H9 (cell line): ENCODE measurements at regions not wholly inside any gene's neighbourhood (a gene's known extent, or its start where the extent isn't known, plus 50 kb on each side); places are given as distances from the start of the nearest gene placed in this dataset.

ENCODE experiments used
- DNase-seq: peaks from one replicate; pipeline ENCODE4 v3.0.0-alpha.2; 2017
- H2AFZ ChIP-seq: one replicate; pipeline ENCODE4 v1.6.1; 2013; ENCODE audit warnings: mild to moderate bottlenecking, low read length, control low read depth, moderate library complexity
- H2AK5ac ChIP-seq: 2 replicates; pipeline ENCODE4 v1.6.1; 2013; ENCODE audit warnings: low read length, control low read depth, mixed read lengths; ENCODE audit not compliant: insufficient read length
- H2BK120ac ChIP-seq: one replicate; pipeline ENCODE4 v1.6.1; 2013; ENCODE audit warnings: low read depth, mild to moderate bottlenecking, low read length, control low read depth, inconsistent platforms; ENCODE audit not compliant: poor library complexity, severe bottlenecking
- H2BK12ac ChIP-seq: 2 replicates; pipeline ENCODE4 v1.6.1; 2013; ENCODE audit warnings: low read length, control low read depth, mixed read lengths, low read depth; ENCODE audit not compliant: insufficient read length
- H2BK15ac ChIP-seq: 2 replicates; pipeline ENCODE4 v1.6.1; 2013; ENCODE audit warnings: low read depth, low read length, control low read depth
- H2BK20ac ChIP-seq: one replicate; pipeline ENCODE4 v1.6.1; 2013; ENCODE audit warnings: low read depth, mild to moderate bottlenecking, low read length, control low read depth, inconsistent platforms; ENCODE audit not compliant: poor library complexity, severe bottlenecking
- H2BK5ac ChIP-seq: 2 replicates; pipeline ENCODE4 v1.6.1; 2013; ENCODE audit warnings: low read length, control low read depth, mixed read lengths; ENCODE audit not compliant: insufficient read length
- H3K14ac ChIP-seq: 2 replicates; pipeline ENCODE4 v1.6.1; 2013; ENCODE audit warnings: low read length, control low read depth; ENCODE audit not compliant: insufficient read depth
- H3K18ac ChIP-seq: 2 replicates; pipeline ENCODE4 v1.6.1; 2013; ENCODE audit warnings: low read depth, mild to moderate bottlenecking, mixed read lengths, low read length, control low read depth; ENCODE audit not compliant: insufficient read length
- H3K23ac ChIP-seq: 2 replicates; pipeline ENCODE4 v1.6.1; 2013; ENCODE audit warnings: low read length, control low read depth, mixed read lengths, low read depth; ENCODE audit not compliant: insufficient read length
- H3K23me2 ChIP-seq: 2 replicates; pipeline ENCODE4 v1.6.1; 2013; ENCODE audit warnings: low read depth, mild to moderate bottlenecking, mixed read lengths, low read length, control low read depth; ENCODE audit not compliant: insufficient read length, poor library complexity, severe bottlenecking
- H3K27ac ChIP-seq: 2 replicates; pipeline ENCODE4 v1.5.1; 2013; ENCODE audit warnings: low read length, control low read depth, mixed read lengths, low read depth; ENCODE audit not compliant: insufficient read length
- H3K27me3 ChIP-seq: 2 replicates; pipeline ENCODE4 v1.6.1; 2013; ENCODE audit warnings: low read length, control low read depth, inconsistent platforms; ENCODE audit not compliant: insufficient read depth
- H3K4ac ChIP-seq: 2 replicates; pipeline ENCODE4 v1.6.1; 2013; ENCODE audit warnings: low read depth, mild to moderate bottlenecking, control low read depth, inconsistent platforms, low read length, moderate library complexity
- H3K4me1 ChIP-seq: 2 replicates; pipeline ENCODE4 v1.6.1; 2013; ENCODE audit warnings: low read length, control low read depth, inconsistent platforms; ENCODE audit not compliant: insufficient read depth
- H3K4me2 ChIP-seq: 2 replicates; pipeline ENCODE4 v1.6.1; 2013; ENCODE audit warnings: low read length, control low read depth, mixed read lengths; ENCODE audit not compliant: insufficient read length, insufficient read depth
- H3K56ac ChIP-seq: 2 replicates; pipeline ENCODE4 v1.6.1; 2013; ENCODE audit warnings: low read depth, mild to moderate bottlenecking, mixed read lengths, low read length, control low read depth; ENCODE audit not compliant: insufficient read length
- H3K79me1 ChIP-seq: 2 replicates; pipeline ENCODE4 v1.6.1; 2013; ENCODE audit warnings: low read depth, mild to moderate bottlenecking, moderate library complexity, low read length, control low read depth, inconsistent platforms; ENCODE audit not compliant: insufficient read depth, poor library complexity, severe bottlenecking
- H3K79me2 ChIP-seq: 2 replicates; pipeline ENCODE4 v1.6.1; 2013; ENCODE audit warnings: low read length, control low read depth, inconsistent platforms; ENCODE audit not compliant: insufficient read depth
- H3K9ac ChIP-seq: 2 replicates; pipeline ENCODE4 v1.6.1; 2013; ENCODE audit warnings: low read length, control low read depth, mixed read lengths; ENCODE audit not compliant: insufficient read length; ENCODE audit errors: extremely low read depth
- H3K9me3 ChIP-seq: one replicate; pipeline ENCODE4 v1.6.1; 2013; ENCODE audit warnings: low read depth, low read length, inconsistent platforms; ENCODE audit not compliant: control insufficient read depth
- H3T11ph ChIP-seq: one replicate; pipeline ENCODE4 v1.6.1; 2013; ENCODE audit warnings: mild to moderate bottlenecking, low read length, control low read depth, inconsistent platforms
- H4K20me1 ChIP-seq: one replicate; pipeline ENCODE4 v1.6.1; 2013; ENCODE audit not compliant: control insufficient read depth, insufficient read length, insufficient read depth
- H4K5ac ChIP-seq: 2 replicates; pipeline ENCODE4 v1.6.1; 2013; ENCODE audit warnings: low read depth, mild to moderate bottlenecking, mixed read lengths, low read length, control low read depth; ENCODE audit not compliant: insufficient read length
- H4K8ac ChIP-seq: replicated peaks from 2 replicates; pipeline ENCODE4 v1.6.1; 2013; ENCODE audit warnings: low read length, control low read depth, mixed read lengths, low read depth; ENCODE audit not compliant: insufficient read length
- H4K91ac ChIP-seq: 2 replicates; pipeline ENCODE4 v1.6.1; 2013; ENCODE audit warnings: low read depth, mild to moderate bottlenecking, moderate library complexity, mixed read lengths, low read length, control low read depth; ENCODE audit not compliant: insufficient read length
- H3K27ac Mint-ChIP-seq, 3 experiments: 2 replicates in 2 of 3; 3 replicates in 1 of 3; pipeline ENCODE4 v1.8.0; 2020 to 2021; ENCODE audit warnings: mixed read lengths in 3 of 3, mild to moderate bottlenecking in 1 of 3, moderate library complexity in 1 of 3
- H3K27me3 Mint-ChIP-seq: 2 replicates; pipeline ENCODE4 v1.8.0; 2021; ENCODE audit warnings: low read depth, mild to moderate bottlenecking, moderate library complexity, mixed read lengths
- H3K36me3 Mint-ChIP-seq, 3 experiments: 2 replicates in 2 of 3; 3 replicates in 1 of 3; pipeline ENCODE4 v1.8.0; 2020 to 2021; ENCODE audit warnings: low read depth in 3 of 3, mixed read lengths in 3 of 3; ENCODE audit not compliant: insufficient read depth in 1 of 3
- H3K4me1 Mint-ChIP-seq, 2 experiments: 2 replicates each; pipeline ENCODE4 v1.8.0; 2020; ENCODE audit warnings: mixed read lengths in 2 of 2
- H3K4me3 Mint-ChIP-seq, 2 experiments: 2 replicates in 1 of 2; 3 replicates in 1 of 2; pipeline ENCODE4 v1.8.0; 2020 to 2021; ENCODE audit warnings: mild to moderate bottlenecking in 2 of 2, mixed read lengths in 2 of 2, moderate library complexity in 1 of 2
- H3K9me3 Mint-ChIP-seq, 2 experiments: 2 replicates in 1 of 2; 3 replicates in 1 of 2; pipeline ENCODE4 v1.8.0; 2020; ENCODE audit warnings: mild to moderate bottlenecking in 2 of 2, mixed read lengths in 2 of 2, moderate library complexity in 1 of 2
- WGBS: extraction: QIAGEN DNeasy Blood & Tissue Kit; methylation state at CpG from one replicate; pipeline ENCODE4 v1.1.7; 2013; ENCODE audit warnings: missing lambda C conversion rate, low lambda C conversion rate, mixed read lengths; ENCODE audit not compliant: insufficient read length; ENCODE audit errors: extremely low coverage; 5-methylcytosine and 5-hydroxymethylcytosine counted together
- TF ChIP-seq, protein P1 (sequence below): fragments of 200-600 bp; sonication (generic); conservative IDR thresholded peaks from 3 replicates; pipeline ENCODE4 v1.8.0; 2021; ENCODE audit warnings: antibody characterized with exemption, mild to moderate bottlenecking

GRCh38 chr6:166027761-166028160 lies 139.9 kb downstream of the TBXT start:
- Histone ChIP-seq H3K23me2 (no peaks in the 10 kb centered on the region), H3K79me1 (no peaks in the 10 kb centered on the region), H3K56ac (no peak overlapping the region), H2BK20ac (no peak overlapping the region), H2BK12ac (no peak overlapping the region), H2AFZ (no peak overlapping the region), H3K4ac (no peak overlapping the region), H4K5ac (no peak overlapping the region), H3K23ac (no peak overlapping the region), H4K91ac (no peak overlapping the region), H2BK15ac (no peak overlapping the region), H3K14ac (no peak overlapping the region), H2BK120ac (no peak overlapping the region), H3K4me1 (no peaks in the 10 kb centered on the region; the same call in 1 of the 2 replicates), H3K9ac (no peak overlapping the region), H3T11ph (no peak overlapping the region), H3K27ac (no peak overlapping the region), H3K9me3 (no peaks in the 10 kb centered on the region), H3K18ac (no peak overlapping the region), H3K4me2 (no peak overlapping the region), H4K20me1 (no peaks in the 10 kb centered on the region), H3K27me3 (no peaks in the 10 kb centered on the region), H3K79me2 (no peaks in the 10 kb centered on the region), H2AK5ac (no peak overlapping the region), H2BK5ac (no peak overlapping the region), H4K8ac (no peak overlapping the region)
- peaks cover 3 to 5% of the 10 kb centered on the region in 2 experiments; a peak in 1 of 5 replicates for H3K9me3 Mint-ChIP-seq
- no peak overlapping the region for H3K4me3 Mint-ChIP-seq
- peaks cover 2% of the 10 kb centered on the region; the same call in 1 of the 2 replicates for H3K27me3 Mint-ChIP-seq
- no peaks in the 10 kb centered on the region; a peak in 1 of 7 replicates for H3K36me3 Mint-ChIP-seq
- H3K27ac Mint-ChIP-seq, result no peak overlapping the region
- TF ChIP-seq, protein P1, sequence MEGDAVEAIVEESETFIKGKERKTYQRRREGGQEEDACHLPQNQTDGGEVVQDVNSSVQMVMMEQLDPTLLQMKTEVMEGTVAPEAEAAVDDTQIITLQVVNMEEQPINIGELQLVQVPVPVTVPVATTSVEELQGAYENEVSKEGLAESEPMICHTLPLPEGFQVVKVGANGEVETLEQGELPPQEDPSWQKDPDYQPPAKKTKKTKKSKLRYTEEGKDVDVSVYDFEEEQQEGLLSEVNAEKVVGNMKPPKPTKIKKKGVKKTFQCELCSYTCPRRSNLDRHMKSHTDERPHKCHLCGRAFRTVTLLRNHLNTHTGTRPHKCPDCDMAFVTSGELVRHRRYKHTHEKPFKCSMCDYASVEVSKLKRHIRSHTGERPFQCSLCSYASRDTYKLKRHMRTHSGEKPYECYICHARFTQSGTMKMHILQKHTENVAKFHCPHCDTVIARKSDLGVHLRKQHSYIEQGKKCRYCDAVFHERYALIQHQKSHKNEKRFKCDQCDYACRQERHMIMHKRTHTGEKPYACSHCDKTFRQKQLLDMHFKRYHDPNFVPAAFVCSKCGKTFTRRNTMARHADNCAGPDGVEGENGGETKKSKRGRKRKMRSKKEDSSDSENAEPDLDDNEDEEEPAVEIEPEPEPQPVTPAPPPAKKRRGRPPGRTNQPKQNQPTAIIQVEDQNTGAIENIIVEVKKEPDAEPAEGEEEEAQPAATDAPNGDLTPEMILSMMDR, result no peak
- DNase-seq, result no peak
- no CpG with 5 or more reads among the region's 3 CpGs for WGBS
- H3K4me1 Mint-ChIP-seq, result peaks cover 7 to 19% of the 10 kb centered on the region in 2 experiments
